ENCODE measurements at regions not wholly inside any gene's neighbourhood (a gene's known extent, or its start where the extent isn't known, plus 50 kb on each side); places are given as distances from the start of the nearest gene placed in this dataset.
A peak's percentile ranks its signal among the peaks of the same experiment; 100 is the strongest.

DNA sequence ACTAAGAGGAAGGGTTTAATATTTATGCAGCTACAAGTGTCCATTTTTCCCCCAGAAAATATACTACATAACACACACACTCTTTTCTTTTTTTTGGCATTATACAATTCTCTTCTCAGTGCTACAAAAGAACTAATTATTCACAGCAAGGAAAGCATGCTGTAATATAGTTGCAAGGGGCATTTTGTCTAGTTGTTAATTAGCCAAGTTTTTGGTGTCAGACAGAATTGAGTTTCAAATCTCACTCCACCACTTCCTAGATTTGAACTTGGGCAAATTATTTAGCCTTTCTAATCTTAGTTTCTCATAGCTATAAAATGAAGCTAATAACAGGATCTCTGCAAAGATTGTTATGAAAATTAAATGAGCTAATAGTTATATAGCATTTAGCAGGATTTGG is 60.0 kb upstream of the VTCN1 start:
- DNase-seq (ENCODE audit: extremely low spot score, unreplicated experiment) = no peak
- TF ChIP-seq CTCF (conservative IDR thresholded peaks at IDR 0.05) = no peak
- Mint-ChIP-seq H3K27me3 (no peaks in the 10 kb centered on the region), H3K4me3 (no peak overlapping the region), H3K9me3 (peaks cover 5% of the 10 kb centered on the region), H3K27ac (peak overlapping the region; percentile 92), H3K4me1 (ENCODE audit: unreplicated experiment) (peaks cover 31% of the 10 kb centered on the region), H3K36me3 (no peaks in the 10 kb centered on the region)

DNA sequence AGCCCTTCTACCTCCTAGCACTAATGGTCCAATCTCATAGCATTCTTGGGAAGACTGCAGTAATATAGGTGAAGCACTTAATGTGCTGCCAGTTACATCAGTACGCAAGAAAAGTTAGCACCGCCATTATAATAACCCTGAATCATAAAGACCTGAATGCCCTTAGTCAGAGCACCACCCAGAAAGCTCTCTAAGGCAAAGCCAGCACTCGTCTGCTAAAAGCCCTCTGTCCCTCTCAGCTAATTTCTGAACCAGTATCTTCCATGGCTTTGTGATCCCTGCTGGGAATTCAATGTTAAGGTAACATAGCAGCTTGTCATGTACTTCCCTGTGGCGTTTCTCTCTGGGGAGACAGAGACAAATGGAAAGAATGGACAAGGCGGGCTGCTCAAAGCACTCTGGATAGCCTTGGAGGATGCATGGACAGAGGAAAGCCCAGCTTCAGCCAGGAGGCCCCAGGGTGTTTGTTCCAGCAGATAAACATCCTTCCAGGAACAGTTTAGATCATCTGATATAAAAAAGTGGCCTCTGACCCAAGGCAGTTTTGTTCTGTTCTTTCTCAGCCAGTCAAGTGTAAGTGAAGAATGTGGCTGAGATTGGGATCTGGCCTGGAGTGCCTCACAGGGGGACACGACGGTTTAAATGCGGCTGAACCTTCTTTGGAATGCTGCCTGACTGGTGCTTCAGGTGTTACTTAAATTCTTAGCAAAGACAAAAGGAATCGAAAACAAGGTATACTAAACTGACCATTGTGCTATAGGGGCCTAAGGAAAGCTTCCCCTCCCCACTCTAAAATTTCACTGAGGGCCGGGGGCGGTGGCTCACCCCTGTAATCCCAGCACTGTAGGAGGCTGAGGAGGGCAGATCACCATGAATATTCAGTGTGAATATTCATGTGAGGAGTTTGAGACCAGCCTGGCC is 58.1 kb upstream of the VTCN1 start:
- Mint-ChIP-seq H3K36me3 (no peaks in the 10 kb centered on the region), H3K4me1 (ENCODE audit: unreplicated experiment) (peaks cover 31% of the 10 kb centered on the region), H3K9me3 (peaks cover 5% of the 10 kb centered on the region), H3K4me3 (peak overlapping the region; percentile 64), H3K27me3 (no peaks in the 10 kb centered on the region), H3K27ac (peak overlapping the region; percentile 95)
- DNase-seq (ENCODE audit: extremely low spot score, unreplicated experiment) = no peak
- no peak for TF ChIP-seq CTCF (conservative IDR thresholded peaks at IDR 0.05)

DNA sequence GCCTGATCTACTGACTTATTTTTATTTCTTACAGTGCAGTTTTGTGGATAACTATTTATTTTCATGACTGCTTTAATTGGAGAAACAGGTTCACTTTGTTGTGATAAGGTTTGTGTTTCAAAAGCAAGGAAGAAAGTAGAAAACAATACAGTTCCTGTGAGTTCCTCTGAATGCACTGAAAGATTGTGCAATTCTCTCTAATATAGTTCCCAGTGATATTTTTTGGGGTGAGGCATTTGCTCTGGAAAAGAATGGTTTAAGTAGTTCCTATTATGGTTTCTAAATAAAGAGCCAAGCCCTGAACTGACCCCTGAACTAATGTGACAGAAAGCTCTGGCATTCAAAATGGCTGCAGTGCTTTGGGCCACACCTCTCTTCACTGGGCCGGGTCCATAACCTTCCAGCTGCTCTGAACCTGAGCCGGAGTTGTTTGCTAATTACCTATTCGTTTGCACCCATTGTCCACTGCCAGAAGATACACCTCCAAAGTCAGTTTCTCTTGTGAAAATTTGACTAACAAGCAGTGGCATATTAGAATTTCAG is 56.6 kb upstream of the VTCN1 start:
- Mint-ChIP-seq H3K9me3 (peaks cover 5% of the 10 kb centered on the region), H3K4me1 (ENCODE audit: unreplicated experiment) (peaks cover 37% of the 10 kb centered on the region), H3K36me3 (no peaks in the 10 kb centered on the region), H3K4me3 (no peak overlapping the region), H3K27me3 (no peaks in the 10 kb centered on the region), H3K27ac (peak overlapping the region; percentile 95)
- TF ChIP-seq CTCF (conservative IDR thresholded peaks at IDR 0.05) = no peak
- no peak for DNase-seq (ENCODE audit: extremely low spot score, unreplicated experiment)

DNA sequence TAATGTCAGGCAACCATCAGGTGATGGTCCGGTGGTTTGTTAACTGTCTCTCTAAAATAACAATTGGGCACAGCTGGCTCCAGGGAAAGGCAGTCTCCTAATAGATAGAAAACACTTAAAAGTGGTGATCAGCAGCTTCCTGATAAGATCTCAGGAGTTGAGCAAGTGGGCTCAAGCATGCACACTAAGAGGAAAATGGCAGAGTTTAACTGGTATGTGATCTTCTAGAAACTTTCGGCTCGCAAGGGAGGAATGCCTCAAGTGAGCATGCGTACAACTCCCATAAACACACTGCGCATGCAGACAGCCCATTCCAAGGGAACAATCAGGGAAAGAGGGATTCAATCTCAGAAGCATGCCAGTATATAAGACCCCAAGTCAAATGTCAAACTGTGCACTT is 52.2 kb upstream of the VTCN1 start:
- Mint-ChIP-seq H3K27ac (no peak overlapping the region), H3K36me3 (no peaks in the 10 kb centered on the region), H3K27me3 (no peaks in the 10 kb centered on the region), H3K4me3 (no peak overlapping the region), H3K9me3 (peaks cover 6% of the 10 kb centered on the region), H3K4me1 (ENCODE audit: unreplicated experiment) (peaks cover 25% of the 10 kb centered on the region)
- no peak for TF ChIP-seq CTCF (conservative IDR thresholded peaks at IDR 0.05)
- DNase-seq (ENCODE audit: extremely low spot score, unreplicated experiment) = no peak

GRCh38 chr1:117261424-117261785 is 50.7 kb upstream of the VTCN1 start:
- H3K27ac Mint-ChIP-seq = peak overlapping the region; percentile 50
- no peak for DNase-seq (ENCODE audit: extremely low spot score, unreplicated experiment)
- H3K4me1 Mint-ChIP-seq (ENCODE audit: unreplicated experiment) = peaks cover 13% of the 10 kb centered on the region
- peaks cover 8% of the 10 kb centered on the region for H3K9me3 Mint-ChIP-seq
- no peak for TF ChIP-seq CTCF (conservative IDR thresholded peaks at IDR 0.05)
- no peak overlapping the region for H3K4me3 Mint-ChIP-seq
- no peaks in the 10 kb centered on the region for H3K36me3 Mint-ChIP-seq
- no peaks in the 10 kb centered on the region for H3K27me3 Mint-ChIP-seq

Measured in type B pancreatic cell (in vitro differentiated cells).